ENCODE measurements at regions not wholly inside any gene's neighbourhood (a gene's known extent, or its start where the extent isn't known, plus 50 kb on each side); places are given as distances from the start of the nearest gene placed in this dataset.
"Not testable (repeated sequence)": the region's sequence is repeated elsewhere in the genome, so short reads cannot be mapped to it uniquely, and the experiment has no call there.

DNA sequence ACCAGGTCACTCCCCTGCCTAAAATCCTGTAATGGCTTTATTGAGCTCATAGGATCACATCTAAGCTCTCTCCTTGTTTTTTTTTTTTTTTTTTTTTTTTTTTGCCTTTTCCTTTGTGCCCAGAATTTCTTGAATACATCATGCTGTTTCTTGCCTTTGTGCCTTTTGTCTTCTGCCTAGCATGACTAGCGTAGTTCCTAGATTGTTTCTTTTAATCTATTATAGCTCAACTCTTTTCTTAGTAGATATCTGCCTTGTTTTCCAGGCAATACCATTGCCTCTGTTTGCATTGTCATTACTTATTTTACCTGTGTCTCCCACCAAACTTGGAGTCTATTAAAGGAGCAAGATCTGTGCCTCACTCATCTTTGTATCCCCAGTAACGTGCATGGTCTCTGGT, 106.1 kb upstream of the C9orf72 start:
- Histone ChIP-seq H3K9me2 (ENCODE audit: low read depth, low read length) (no peaks in the 10 kb centered on the region), H3K4me1 (ENCODE audit: insufficient read depth, low read length, severe bottlenecking) (no peaks in the 10 kb centered on the region), H3K27me3 (ENCODE audit: insufficient read depth, low read length) (no peaks in the 10 kb centered on the region), H3K4me3 (ENCODE audit: low read depth, low read length, poor library complexity, severe bottlenecking) (no peak overlapping the region), H3K27ac (ENCODE audit: low read depth, low read length, poor library complexity, severe bottlenecking) (no peak overlapping the region), H3K4me2 (ENCODE audit: low read length) (no peak overlapping the region), H3K36me3 (ENCODE audit: insufficient read depth, low read length) (no peaks in the 10 kb centered on the region), H3F3A (ENCODE audit: insufficient read depth, low read length) (no peaks in the 10 kb centered on the region), H4K20me1 (ENCODE audit: insufficient read depth, low read length) (no peaks in the 10 kb centered on the region), H3K9ac (ENCODE audit: low read length) (no peak overlapping the region), H3K9me3 (ENCODE audit: low read length) (no peaks in the 10 kb centered on the region), H3K79me2 (ENCODE audit: insufficient read depth, low read length) (no peaks in the 10 kb centered on the region), H2AFZ (ENCODE audit: low read length) (no peak overlapping the region)
- no peak for TF ChIP-seq EZH2 (IDR thresholded peaks at IDR 0.05; ENCODE audit: borderline replicate concordance, low read length)
- TF ChIP-seq, protein P1, sequence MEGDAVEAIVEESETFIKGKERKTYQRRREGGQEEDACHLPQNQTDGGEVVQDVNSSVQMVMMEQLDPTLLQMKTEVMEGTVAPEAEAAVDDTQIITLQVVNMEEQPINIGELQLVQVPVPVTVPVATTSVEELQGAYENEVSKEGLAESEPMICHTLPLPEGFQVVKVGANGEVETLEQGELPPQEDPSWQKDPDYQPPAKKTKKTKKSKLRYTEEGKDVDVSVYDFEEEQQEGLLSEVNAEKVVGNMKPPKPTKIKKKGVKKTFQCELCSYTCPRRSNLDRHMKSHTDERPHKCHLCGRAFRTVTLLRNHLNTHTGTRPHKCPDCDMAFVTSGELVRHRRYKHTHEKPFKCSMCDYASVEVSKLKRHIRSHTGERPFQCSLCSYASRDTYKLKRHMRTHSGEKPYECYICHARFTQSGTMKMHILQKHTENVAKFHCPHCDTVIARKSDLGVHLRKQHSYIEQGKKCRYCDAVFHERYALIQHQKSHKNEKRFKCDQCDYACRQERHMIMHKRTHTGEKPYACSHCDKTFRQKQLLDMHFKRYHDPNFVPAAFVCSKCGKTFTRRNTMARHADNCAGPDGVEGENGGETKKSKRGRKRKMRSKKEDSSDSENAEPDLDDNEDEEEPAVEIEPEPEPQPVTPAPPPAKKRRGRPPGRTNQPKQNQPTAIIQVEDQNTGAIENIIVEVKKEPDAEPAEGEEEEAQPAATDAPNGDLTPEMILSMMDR (IDR thresholded peaks at IDR 0.05; ENCODE audit: low read length), result no peak

DNA sequence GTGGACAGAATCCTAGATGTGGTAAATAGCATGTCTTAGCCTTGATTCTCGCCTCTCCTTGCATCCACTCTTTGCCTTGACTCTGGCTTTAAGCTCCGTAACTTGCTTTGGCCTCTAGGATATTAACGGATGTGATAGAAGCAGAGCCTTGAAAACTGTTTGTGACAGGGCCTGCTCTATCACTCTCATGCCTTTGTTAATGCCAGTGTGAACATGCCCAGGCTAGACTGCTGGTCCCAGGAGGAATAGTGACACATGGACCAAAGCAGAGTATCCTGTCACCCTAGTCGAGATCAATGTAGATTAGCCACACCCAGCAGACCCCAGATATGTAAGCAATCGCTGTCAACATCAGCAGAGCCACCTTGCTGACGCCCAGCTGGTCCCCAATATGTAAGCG, 109.9 kb upstream of the C9orf72 start:
- TF ChIP-seq, protein P1 (IDR thresholded peaks at IDR 0.05; ENCODE audit: low read length), result no peak
- TF ChIP-seq EZH2 (IDR thresholded peaks at IDR 0.05; ENCODE audit: borderline replicate concordance, low read length), result no peak
- H3F3A ChIP-seq (ENCODE audit: insufficient read depth, low read length), result no peaks in the 10 kb centered on the region

DNA sequence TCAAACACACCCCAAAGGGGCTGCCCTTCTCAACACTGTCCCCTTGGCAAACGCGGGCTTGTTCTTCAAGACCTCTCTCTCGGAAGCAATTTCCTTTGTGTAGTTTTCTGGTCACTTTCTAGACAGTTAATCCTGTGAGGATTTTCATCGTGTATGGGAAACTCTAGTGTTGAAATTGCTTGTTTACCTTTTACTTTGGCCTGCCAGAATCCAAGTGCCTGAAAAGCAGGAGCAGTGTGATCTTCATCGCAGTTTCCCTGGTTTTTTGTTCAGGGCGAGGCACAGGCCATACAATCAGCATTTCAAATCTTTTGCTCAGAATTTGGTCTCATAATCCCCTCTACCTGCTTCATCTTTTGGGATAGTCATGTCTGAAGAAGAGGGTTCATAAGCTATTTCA, 115.7 kb upstream of the C9orf72 start:
- no peak overlapping the region for H3K9ac ChIP-seq (ENCODE audit: low read length)
- no peaks in the 10 kb centered on the region for H3K4me1 ChIP-seq (ENCODE audit: insufficient read depth, low read length, severe bottlenecking)
- H3K79me2 ChIP-seq (ENCODE audit: insufficient read depth, low read length), result no peaks in the 10 kb centered on the region

More for the DNA sequence above, 109.9 kb upstream of the C9orf72 start:
- no peak overlapping the region for H3K4me2 ChIP-seq (ENCODE audit: low read length)
- no peak overlapping the region for H3K4me3 ChIP-seq (ENCODE audit: low read depth, low read length, poor library complexity, severe bottlenecking)
- H3K79me2 ChIP-seq (ENCODE audit: insufficient read depth, low read length), result no peaks in the 10 kb centered on the region
- no peak overlapping the region for H2AFZ ChIP-seq (ENCODE audit: low read length)
- H4K20me1 ChIP-seq (ENCODE audit: insufficient read depth, low read length), result no peaks in the 10 kb centered on the region
- no peak overlapping the region for H3K9ac ChIP-seq (ENCODE audit: low read length)
- no peaks in the 10 kb centered on the region for H3K36me3 ChIP-seq (ENCODE audit: insufficient read depth, low read length)
- no peaks in the 10 kb centered on the region for H3K9me3 ChIP-seq (ENCODE audit: low read length)
- H3K27ac ChIP-seq (ENCODE audit: low read depth, low read length, poor library complexity, severe bottlenecking), result no peak overlapping the region
- no peaks in the 10 kb centered on the region for H3K4me1 ChIP-seq (ENCODE audit: insufficient read depth, low read length, severe bottlenecking)
- H3K27me3 ChIP-seq (ENCODE audit: insufficient read depth, low read length), result no peaks in the 10 kb centered on the region
- no peaks in the 10 kb centered on the region for H3K9me2 ChIP-seq (ENCODE audit: low read depth, low read length)

DNA sequence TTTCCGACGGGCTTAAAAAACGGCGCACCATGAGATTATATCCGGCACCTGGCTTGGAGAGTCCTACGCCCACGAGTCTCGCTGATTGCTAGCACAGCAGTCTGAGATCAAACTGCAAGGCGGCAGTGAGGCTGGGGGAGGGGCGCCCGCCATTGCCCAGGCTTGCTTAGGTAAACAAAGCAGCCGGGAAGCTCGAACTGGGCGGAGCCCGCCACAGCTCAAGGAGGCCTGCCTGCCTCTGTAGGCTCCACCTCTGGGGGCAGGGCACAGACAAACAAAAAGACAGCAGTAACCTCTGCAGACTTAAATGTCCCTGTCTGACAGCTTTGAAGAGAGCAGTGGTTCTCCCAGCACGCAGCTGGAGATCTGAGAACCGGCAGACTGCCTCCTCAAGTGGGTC, 117.5 kb upstream of the C9orf72 start:
- not testable (repeated sequence) for H4K20me1 ChIP-seq (ENCODE audit: insufficient read depth, low read length); H3K4me2 ChIP-seq (ENCODE audit: low read length); H3K9me3 ChIP-seq (ENCODE audit: low read length); H3K27ac ChIP-seq (ENCODE audit: low read depth, low read length, poor library complexity, severe bottlenecking); H3K36me3 ChIP-seq (ENCODE audit: insufficient read depth, low read length); H3K4me3 ChIP-seq (ENCODE audit: low read depth, low read length, poor library complexity, severe bottlenecking); H3K9ac ChIP-seq (ENCODE audit: low read length); H3K4me1 ChIP-seq (ENCODE audit: insufficient read depth, low read length, severe bottlenecking); H3K79me2 ChIP-seq (ENCODE audit: insufficient read depth, low read length); H3K27me3 ChIP-seq (ENCODE audit: insufficient read depth, low read length); H2AFZ ChIP-seq (ENCODE audit: low read length); H3F3A ChIP-seq (ENCODE audit: insufficient read depth, low read length); H3K9me2 ChIP-seq (ENCODE audit: low read depth, low read length)

More for the DNA sequence above, 115.7 kb upstream of the C9orf72 start:
- no peaks in the 10 kb centered on the region for H3K36me3 ChIP-seq (ENCODE audit: insufficient read depth, low read length)
- no peaks in the 10 kb centered on the region for H3F3A ChIP-seq (ENCODE audit: insufficient read depth, low read length)
- no peaks in the 10 kb centered on the region for H3K9me2 ChIP-seq (ENCODE audit: low read depth, low read length)
- H3K4me3 ChIP-seq (ENCODE audit: low read depth, low read length, poor library complexity, severe bottlenecking), result no peak overlapping the region
- H3K27me3 ChIP-seq (ENCODE audit: insufficient read depth, low read length), result no peaks in the 10 kb centered on the region
- H3K9me3 ChIP-seq (ENCODE audit: low read length), result no peaks in the 10 kb centered on the region
- H4K20me1 ChIP-seq (ENCODE audit: insufficient read depth, low read length), result no peaks in the 10 kb centered on the region
- H3K27ac ChIP-seq (ENCODE audit: low read depth, low read length, poor library complexity, severe bottlenecking), result no peak overlapping the region
- H2AFZ ChIP-seq (ENCODE audit: low read length), result no peak overlapping the region
- TF ChIP-seq EZH2 (IDR thresholded peaks at IDR 0.05; ENCODE audit: borderline replicate concordance, low read length), result no peak
- TF ChIP-seq, protein P1 (IDR thresholded peaks at IDR 0.05; ENCODE audit: low read length), result no peak
- no peak overlapping the region for H3K4me2 ChIP-seq (ENCODE audit: low read length)
